Astrocyte of the spinal cord (primary cell): ENCODE measurements at regions not wholly inside any gene's neighbourhood (a gene's known extent, or its start where the extent isn't known, plus 50 kb on each side); places are given as distances from the start of the nearest gene placed in this dataset.

Source experiments
- DNase-seq: peaks from one replicate; pipeline ENCODE4 v3.0.0; 2011; ENCODE audit warnings: low read depth, low spot score
- H3K4me3 ChIP-seq: 2 replicates; pipeline ENCODE4 v1.5.1; 2011; ENCODE audit warnings: low read depth, mild to moderate bottlenecking, low read length, moderate library complexity
- in situ Hi-C: cut with HindIII; loops from 2 replicates; pipeline ENCODE4 v1.10.0; 2017; ENCODE audit warnings: low sequenced_read_pairs
- TF ChIP-seq, protein P1 (sequence below): IDR thresholded peaks from 2 replicates; pipeline ENCODE4 v1.5.1; 2012; ENCODE audit warnings: low read depth, mild to moderate bottlenecking, low read length, inconsistent platforms

GRCh38 chr3:101050866-101051265 lies 57.6 kb upstream of the ABI3BP start:
- TF ChIP-seq, protein P1, sequence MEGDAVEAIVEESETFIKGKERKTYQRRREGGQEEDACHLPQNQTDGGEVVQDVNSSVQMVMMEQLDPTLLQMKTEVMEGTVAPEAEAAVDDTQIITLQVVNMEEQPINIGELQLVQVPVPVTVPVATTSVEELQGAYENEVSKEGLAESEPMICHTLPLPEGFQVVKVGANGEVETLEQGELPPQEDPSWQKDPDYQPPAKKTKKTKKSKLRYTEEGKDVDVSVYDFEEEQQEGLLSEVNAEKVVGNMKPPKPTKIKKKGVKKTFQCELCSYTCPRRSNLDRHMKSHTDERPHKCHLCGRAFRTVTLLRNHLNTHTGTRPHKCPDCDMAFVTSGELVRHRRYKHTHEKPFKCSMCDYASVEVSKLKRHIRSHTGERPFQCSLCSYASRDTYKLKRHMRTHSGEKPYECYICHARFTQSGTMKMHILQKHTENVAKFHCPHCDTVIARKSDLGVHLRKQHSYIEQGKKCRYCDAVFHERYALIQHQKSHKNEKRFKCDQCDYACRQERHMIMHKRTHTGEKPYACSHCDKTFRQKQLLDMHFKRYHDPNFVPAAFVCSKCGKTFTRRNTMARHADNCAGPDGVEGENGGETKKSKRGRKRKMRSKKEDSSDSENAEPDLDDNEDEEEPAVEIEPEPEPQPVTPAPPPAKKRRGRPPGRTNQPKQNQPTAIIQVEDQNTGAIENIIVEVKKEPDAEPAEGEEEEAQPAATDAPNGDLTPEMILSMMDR = no peak
- DNase-seq = no peak
- no peak overlapping the region for H3K4me3 ChIP-seq
- in situ Hi-C loops = no loop called here

DNA sequence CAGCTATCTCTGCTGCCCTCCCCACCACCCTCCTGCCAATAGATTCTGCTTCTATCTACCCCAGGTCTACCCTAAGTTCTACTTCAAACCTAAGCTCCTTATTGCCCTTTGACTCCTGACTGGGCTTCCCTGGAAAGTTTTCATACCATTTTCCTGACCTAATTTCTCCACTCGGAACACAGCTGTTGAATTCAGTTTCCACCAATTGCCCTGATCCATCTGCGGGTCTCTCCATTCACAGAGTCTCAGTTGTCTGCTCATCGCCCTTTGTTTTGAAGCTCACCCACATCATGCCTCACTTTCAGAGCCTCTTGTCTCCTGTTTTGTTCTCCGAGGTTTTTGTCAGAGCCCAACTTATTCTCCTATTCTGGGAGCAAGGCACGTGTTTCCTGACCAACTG lies 56.8 kb upstream of the ABI3BP start:
- TF ChIP-seq, protein P1 = no peak
- DNase-seq = no peak
- in situ Hi-C loops = no loop called here
- H3K4me3 ChIP-seq = no peak overlapping the region

GRCh38 chr3:101049532-101049931 lies 56.3 kb upstream of the ABI3BP start:
- H3K4me3 ChIP-seq = no peak overlapping the region
- no peak for DNase-seq
- TF ChIP-seq, protein P1 = no peak
- in situ Hi-C loops = no loop called here

DNA sequence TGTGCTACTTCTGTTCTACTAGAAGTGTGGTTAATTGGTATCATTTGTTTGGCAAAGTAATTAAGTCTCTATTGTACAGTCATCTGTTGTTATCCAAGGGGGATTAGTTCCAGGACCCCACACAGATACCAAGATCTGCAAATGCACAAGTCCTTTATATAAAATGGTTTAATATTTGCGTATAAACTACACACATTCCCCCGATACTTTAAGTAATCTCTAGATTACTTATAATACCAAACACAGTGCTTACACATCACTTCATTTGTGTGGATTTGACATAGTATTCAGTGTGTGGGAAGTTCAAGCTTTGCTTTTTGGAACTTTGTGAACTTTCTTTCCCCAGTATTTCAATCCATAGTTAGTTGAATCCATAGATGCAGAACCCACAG lies 50.5 kb upstream of the ABI3BP start:
- no peak for DNase-seq
- TF ChIP-seq, protein P1 = no peak
- no peak overlapping the region for H3K4me3 ChIP-seq
- in situ Hi-C loops = no loop called here

GRCh38 chr3:101042996-101043686 lies 49.9 kb upstream of the ABI3BP start:
- in situ Hi-C loops = no loop called here
- DNase-seq = peak; percentile 25
- TF ChIP-seq, protein P1 = no peak
- no peak overlapping the region for H3K4me3 ChIP-seq
